PC-3 (cell line): ENCODE measurements at regions not wholly inside any gene's neighbourhood (a gene's known extent, or its start where the extent isn't known, plus 50 kb on each side); places are given as distances from the start of the nearest gene placed in this dataset.

Experiments used
- ATAC-seq: fragments of 200-7000 bp; cut with Tn5 transposase; 2 replicates; pipeline ENCODE4 v1.9.1; 2020; ENCODE audit warnings: mild to moderate bottlenecking, moderate library complexity
- BruUV-seq: library from RNA; stranded (reverse); fragments of 400-500 nt; replicated peaks from 2 replicates; lab custom pipeline; 2021; lab: Mats Ljungman, UMichigan
- CTCF ChIA-PET: fragments of 300-600 bp; sonication (Branson Sonifier 250); formaldehyde crosslinking; loops from one replicate; lab custom pipeline; 2022; ENCODE audit warnings: antibody characterized with exemption; lab: Charles Lee
- POLR2A ChIA-PET: fragments of 300-600 bp; sonication (Branson Sonifier 250); formaldehyde crosslinking; loops from one replicate; lab custom pipeline; 2022; ENCODE audit warnings: antibody characterized with exemption; ENCODE audit not compliant: unreplicated experiment; lab: Charles Lee
- DNase-seq: peaks from one replicate; pipeline ENCODE4 v3.0.0-alpha.2; 2015
- H2AFZ ChIP-seq: fragments of 300-600 bp; sonication (generic); 2 replicates; pipeline ENCODE4 v1.6.0; 2016; ENCODE audit warnings: antibody characterized with exemption, low read length
- H3F3A ChIP-seq: fragments of 300-600 bp; sonication (generic); one replicate; pipeline ENCODE4 v1.6.0; 2017; ENCODE audit warnings: antibody characterized with exemption, low read length, control low read depth, mild to moderate bottlenecking; ENCODE audit not compliant: unreplicated experiment
- H3K27ac ChIP-seq: fragments of 300-600 bp; sonication (generic); 2 replicates; pipeline ENCODE4 v1.5.1; 2016; ENCODE audit warnings: mild to moderate bottlenecking, low read length
- H3K27me3 ChIP-seq: fragments of 300-600 bp; sonication (generic); 2 replicates; pipeline ENCODE4 v1.6.1; 2016; ENCODE audit warnings: low read length, mixed read lengths
- H3K36me3 ChIP-seq: fragments of 300-600 bp; sonication (generic); 2 replicates; pipeline ENCODE4 v1.6.1; 2016; ENCODE audit warnings: low read depth, mixed run types, low read length, mixed read lengths
- H3K4me1 ChIP-seq: fragments of 300-600 bp; sonication (generic); 2 replicates; pipeline ENCODE4 v1.5.1; 2016; ENCODE audit warnings: low read length; ENCODE audit not compliant: insufficient read depth
- H3K4me2 ChIP-seq: fragments of 300-600 bp; sonication (generic); 2 replicates; pipeline ENCODE4 v1.6.0; 2016; ENCODE audit warnings: low read length
- H3K4me3 ChIP-seq: fragments of 300-600 bp; sonication (generic); 2 replicates; pipeline ENCODE4 v1.5.1; 2016; ENCODE audit warnings: mild to moderate bottlenecking, low read length, mixed read lengths
- H3K79me2 ChIP-seq: fragments of 300-600 bp; sonication (generic); 2 replicates; pipeline ENCODE4 v1.6.1; 2017; ENCODE audit warnings: low read length, mixed read lengths
- H3K9ac ChIP-seq: fragments of 300-600 bp; sonication (generic); 2 replicates; pipeline ENCODE4 v1.6.0; 2016; ENCODE audit warnings: mild to moderate bottlenecking, low read length
- H3K9me2 ChIP-seq: fragments of 300-600 bp; sonication (generic); replicated peaks from 2 replicates; pipeline ENCODE4 v1.6.1; 2016; ENCODE audit warnings: mixed run types, low read length, mixed read lengths
- H3K9me3 ChIP-seq: fragments of 300-600 bp; sonication (generic); 2 replicates; pipeline ENCODE4 v1.6.1; 2016; ENCODE audit warnings: low read length, mixed read lengths
- H4K20me1 ChIP-seq: fragments of 300-600 bp; sonication (generic); 2 replicates; pipeline ENCODE4 v1.6.1; 2016; ENCODE audit warnings: low read length, mixed read lengths
- CTCF ChIP-seq: fragments of 300-600 bp; sonication (generic); conservative IDR thresholded peaks from 2 replicates; pipeline ENCODE4 v1.5.1; 2017; ENCODE audit warnings: antibody characterized with exemption, low read depth, mild to moderate bottlenecking, low read length
- EZH2 ChIP-seq: fragments of 300-600 bp; sonication (generic); IDR thresholded peaks from one replicate; pipeline ENCODE4 v1.6.1; 2017; ENCODE audit warnings: antibody characterized with exemption, mild to moderate bottlenecking, low read length; ENCODE audit not compliant: unreplicated experiment
- EZH2phosphoT487 ChIP-seq: fragments of 300-600 bp; sonication (generic); IDR thresholded peaks from 2 replicates; pipeline ENCODE4 v1.6.1; 2018; ENCODE audit warnings: mild to moderate bottlenecking, antibody characterized with exemption, low read length, borderline replicate concordance
- intact Hi-C: fragments of 100-400 bp; cut with micrococcal nuclease; formaldehyde crosslinking; loops from 2 replicates; pipeline ENCODE4 v1.9.0; 2023

DNA sequence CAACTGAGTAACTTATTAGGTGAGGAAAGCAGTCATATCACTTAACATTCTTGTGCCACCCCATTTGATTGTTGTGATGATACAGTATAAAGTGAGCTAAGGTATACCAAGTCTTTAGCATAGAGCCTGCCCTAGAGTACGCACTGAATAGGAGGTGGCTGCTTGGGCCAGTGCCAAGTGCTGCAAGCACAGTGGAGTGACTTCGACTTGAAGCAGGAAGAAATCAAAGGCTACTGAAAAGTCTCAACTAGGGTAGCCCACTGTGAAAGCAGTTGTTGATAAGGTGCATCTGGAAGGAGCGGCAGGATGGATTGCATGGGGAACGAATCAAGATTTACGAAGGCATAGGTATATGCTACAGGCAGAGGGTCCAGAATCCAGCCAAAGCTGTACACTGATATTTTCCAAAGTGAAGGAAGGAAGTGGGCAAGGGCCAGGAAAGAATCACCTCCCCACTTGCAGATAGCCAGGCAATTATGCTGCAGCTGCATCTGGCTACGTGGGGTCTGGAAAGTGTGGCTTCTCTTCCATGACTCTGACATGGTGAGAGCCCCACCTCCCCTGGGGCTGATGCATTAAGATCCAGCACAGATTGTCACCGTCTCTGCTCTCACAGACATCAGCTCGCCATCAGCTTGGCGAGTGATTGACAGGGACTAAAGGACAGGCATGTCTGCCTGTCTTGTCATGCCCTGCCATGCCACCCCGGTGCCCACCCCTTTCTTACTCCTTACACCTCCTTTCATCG lies 287.0 kb upstream of the PLXNA2 start:
- H2AFZ ChIP-seq: no peak overlapping the region
- ATAC-seq (no peak), DNase-seq (no peak)
- no peaks in the 10 kb centered on the region for H3K9me3 ChIP-seq
- ChIA-PET POLR2A (no interaction called here), CTCF (no interaction called here)
- no peak overlapping the region for H3K4me2 ChIP-seq
- no peak overlapping the region for H3K27ac ChIP-seq
- 0 out of 2 replicates have a peak, but pooled peaks cover 5% of the 10 kb centered on the region for H3K27me3 ChIP-seq
- BruUV-seq: no TSS peak
- H3K9ac ChIP-seq: no peak overlapping the region
- no peaks in the 10 kb centered on the region for H3K4me1 ChIP-seq
- no peak overlapping the region for H3K4me3 ChIP-seq
- no peaks in the 10 kb centered on the region for H3K79me2 ChIP-seq
- no peak for TF ChIP-seq EZH2phosphoT487
- no peak for TF ChIP-seq CTCF
- TF ChIP-seq EZH2: no peak
- no peaks in the 10 kb centered on the region for H3K9me2 ChIP-seq
- no peaks in the 10 kb centered on the region for H3K36me3 ChIP-seq
- no peaks in the 10 kb centered on the region for H3F3A ChIP-seq
- H4K20me1 ChIP-seq: no peaks in the 10 kb centered on the region
- intact Hi-C loops: no loop called here

GRCh38 chr1:208533746-208534598 lies 289.8 kb upstream of the PLXNA2 start:
- intact Hi-C loops: no loop called here
- Histone ChIP-seq H3K4me1 (no peaks in the 10 kb centered on the region), H3K4me2 (no peak overlapping the region), H3F3A (no peaks in the 10 kb centered on the region), H3K27me3 (0 out of 2 replicates have a peak, but pooled peaks cover 5% of the 10 kb centered on the region), H3K9me2 (no peaks in the 10 kb centered on the region), H3K9me3 (no peaks in the 10 kb centered on the region), H3K27ac (no peak overlapping the region), H3K79me2 (no peaks in the 10 kb centered on the region), H3K4me3 (no peak overlapping the region), H3K9ac (no peak overlapping the region), H3K36me3 (no peaks in the 10 kb centered on the region), H2AFZ (no peak overlapping the region), H4K20me1 (no peaks in the 10 kb centered on the region)
- no peak for TF ChIP-seq EZH2
- TF ChIP-seq EZH2phosphoT487: no peak
- no peak for TF ChIP-seq CTCF
- no peak for ATAC-seq
- ChIA-PET CTCF (no interaction called here), POLR2A (no interaction called here)
- no TSS peak for BruUV-seq
- DNase-seq: no peak

- no TSS peak for BruUV-seq
- CTCF ChIA-PET: no interaction called here
These were observed 290.4 kb upstream of the PLXNA2 start for GRCh38 chr1:208534599-208534897.

More at GRCh38 chr1:208534599-208534897, 290.4 kb upstream of the PLXNA2 start:
- Histone ChIP-seq H3K79me2 (no peaks in the 10 kb centered on the region), H3K9me3 (no peaks in the 10 kb centered on the region), H3K9me2 (no peaks in the 10 kb centered on the region), H3K4me1 (no peaks in the 10 kb centered on the region), H3K4me3 (no peak overlapping the region), H2AFZ (no peak overlapping the region), H3K36me3 (no peaks in the 10 kb centered on the region), H3K9ac (no peak overlapping the region), H3K4me2 (no peak overlapping the region), H3K27me3 (0 out of 2 replicates have a peak, but pooled peaks cover 5% of the 10 kb centered on the region), H3K27ac (no peak overlapping the region), H3F3A (no peaks in the 10 kb centered on the region), H4K20me1 (no peaks in the 10 kb centered on the region)
- no peak for ATAC-seq
- no peak for DNase-seq
- no peak for TF ChIP-seq CTCF
- TF ChIP-seq EZH2: no peak
- TF ChIP-seq EZH2phosphoT487: no peak
- intact Hi-C loops: no loop called here
- POLR2A ChIA-PET: no interaction called here
